ENCODE measurements at regions not wholly inside any gene's neighbourhood (a gene's known extent, or its start where the extent isn't known, plus 50 kb on each side); places are given as distances from the start of the nearest gene placed in this dataset.

GRCh38 chr5:125190232-125191087 is 444.0 kb upstream of the ZNF608 start:
- TF ChIP-seq CTCF (IDR thresholded peaks at IDR 0.05) = no peak
- no peak for TF ChIP-seq POLR2A (IDR thresholded peaks at IDR 0.05)
